Stimulated activated naive CD8-positive, alpha-beta T cell treated with anti-CD3 and anti-CD28 coated beads, Interleukin-15, Interleukin-2, amounts not matched to agents 100 ng/mL and 50 ng/mL, for 24 hours (primary cell): ENCODE measurements at regions not wholly inside any gene's neighbourhood (a gene's known extent, or its start where the extent isn't known, plus 50 kb on each side); places are given as distances from the start of the nearest gene placed in this dataset.
"Not testable (repeated sequence)": the region's sequence is repeated elsewhere in the genome, so short reads cannot be mapped to it uniquely, and the experiment has no call there.

Experiments used
- H3K27ac Mint-ChIP-seq: one replicate; pipeline ENCODE4 v1.8.0; 2021; ENCODE audit warnings: mild to moderate bottlenecking, mixed read lengths
- H3K27me3 Mint-ChIP-seq: one replicate; pipeline ENCODE4 v1.8.0; 2021; ENCODE audit warnings: mixed read lengths
- H3K36me3 Mint-ChIP-seq: one replicate; pipeline ENCODE4 v1.8.0; 2021; ENCODE audit warnings: low read depth, mixed read lengths
- H3K4me1 Mint-ChIP-seq: one replicate; pipeline ENCODE4 v1.8.0; 2021; ENCODE audit warnings: low read depth, mixed read lengths
- H3K4me3 Mint-ChIP-seq: one replicate; pipeline ENCODE4 v1.8.0; 2021; ENCODE audit warnings: mild to moderate bottlenecking, mixed read lengths
- H3K9me3 Mint-ChIP-seq: one replicate; pipeline ENCODE4 v1.8.0; 2021; ENCODE audit warnings: mixed read lengths

- not testable (repeated sequence) for H3K9me3 Mint-ChIP-seq, H3K4me1 Mint-ChIP-seq, H3K27ac Mint-ChIP-seq, H3K4me3 Mint-ChIP-seq, H3K27me3 Mint-ChIP-seq, H3K36me3 Mint-ChIP-seq
These were observed 287.0 kb downstream of the KIF20B start for GRCh38 chr10:89988361-89988760.

GRCh38 chr10:89992575-89992974 is 291.2 kb downstream of the KIF20B start:
- Mint-ChIP-seq H3K27me3 (no peaks in the 10 kb centered on the region), H3K4me1 (no peaks in the 10 kb centered on the region), H3K9me3 (peaks cover 9% of the 10 kb centered on the region), H3K36me3 (no peaks in the 10 kb centered on the region), H3K4me3 (no peak overlapping the region), H3K27ac (no peak overlapping the region)

- H3K27ac Mint-ChIP-seq = no peak overlapping the region
- no peak overlapping the region for H3K4me3 Mint-ChIP-seq
- peaks cover 16% of the 10 kb centered on the region for H3K27me3 Mint-ChIP-seq
- H3K36me3 Mint-ChIP-seq = no peaks in the 10 kb centered on the region
- H3K9me3 Mint-ChIP-seq = peaks cover 7% of the 10 kb centered on the region
- no peaks in the 10 kb centered on the region for H3K4me1 Mint-ChIP-seq
These were observed 305.8 kb downstream of the KIF20B start for GRCh38 chr10:90007226-90007625.

- H3K4me3 Mint-ChIP-seq, H3K9me3 Mint-ChIP-seq, H3K36me3 Mint-ChIP-seq: not testable (repeated sequence)
These were observed 309.9 kb downstream of the KIF20B start for GRCh38 chr10:90011281-90011680.

GRCh38 chr10:90018819-90019218 is 317.4 kb downstream of the KIF20B start:
- Mint-ChIP-seq H3K4me1 (no peaks in the 10 kb centered on the region), H3K36me3 (no peaks in the 10 kb centered on the region), H3K9me3 (no peaks in the 10 kb centered on the region), H3K27ac (no peak overlapping the region), H3K4me3 (no peak overlapping the region), H3K27me3 (no peaks in the 10 kb centered on the region)

More at GRCh38 chr10:90011281-90011680, 309.9 kb downstream of the KIF20B start:
- not testable (repeated sequence) for H3K27ac Mint-ChIP-seq, H3K4me1 Mint-ChIP-seq, H3K27me3 Mint-ChIP-seq

- no peak overlapping the region for H3K27ac Mint-ChIP-seq
- no peaks in the 10 kb centered on the region for H3K9me3 Mint-ChIP-seq
- H3K27me3 Mint-ChIP-seq = no peaks in the 10 kb centered on the region
- no peaks in the 10 kb centered on the region for H3K4me1 Mint-ChIP-seq
- no peak overlapping the region for H3K4me3 Mint-ChIP-seq
- no peaks in the 10 kb centered on the region for H3K36me3 Mint-ChIP-seq
These were observed 319.1 kb downstream of the KIF20B start for GRCh38 chr10:90020506-90020905.

- Mint-ChIP-seq H3K4me1 (no peaks in the 10 kb centered on the region), H3K27me3 (no peaks in the 10 kb centered on the region), H3K9me3 (no peaks in the 10 kb centered on the region), H3K36me3 (no peaks in the 10 kb centered on the region), H3K27ac (no peak overlapping the region), H3K4me3 (no peak overlapping the region)
These were observed 322.6 kb downstream of the KIF20B start for GRCh38 chr10:90023950-90024349.

- no peak overlapping the region for H3K27ac Mint-ChIP-seq
- no peaks in the 10 kb centered on the region for H3K36me3 Mint-ChIP-seq
- H3K4me3 Mint-ChIP-seq = no peak overlapping the region
- peaks cover 5% of the 10 kb centered on the region for H3K9me3 Mint-ChIP-seq
- no peaks in the 10 kb centered on the region for H3K4me1 Mint-ChIP-seq
- no peaks in the 10 kb centered on the region for H3K27me3 Mint-ChIP-seq
These were observed 326.9 kb downstream of the KIF20B start for GRCh38 chr10:90028312-90028711.

GRCh38 chr10:90031776-90032175 is 330.4 kb downstream of the KIF20B start:
- Mint-ChIP-seq H3K27ac (no peak overlapping the region), H3K4me1 (no peaks in the 10 kb centered on the region), H3K36me3 (no peaks in the 10 kb centered on the region), H3K9me3 (peaks cover 5% of the 10 kb centered on the region), H3K27me3 (no peaks in the 10 kb centered on the region), H3K4me3 (no peak overlapping the region)

GRCh38 chr10:90032519-90032918 is 331.1 kb downstream of the KIF20B start:
- Mint-ChIP-seq H3K4me1 (no peaks in the 10 kb centered on the region), H3K4me3 (no peak overlapping the region), H3K27ac (no peak overlapping the region), H3K9me3 (peaks cover 5% of the 10 kb centered on the region), H3K36me3 (no peaks in the 10 kb centered on the region), H3K27me3 (no peaks in the 10 kb centered on the region)

- not testable (repeated sequence) for H3K9me3 Mint-ChIP-seq, H3K4me1 Mint-ChIP-seq, H3K4me3 Mint-ChIP-seq, H3K36me3 Mint-ChIP-seq, H3K27me3 Mint-ChIP-seq, H3K27ac Mint-ChIP-seq
These were observed 333.5 kb downstream of the KIF20B start for GRCh38 chr10:90034862-90035261.

GRCh38 chr10:90041585-90041984 is 340.2 kb downstream of the KIF20B start:
- H3K4me3 Mint-ChIP-seq = no peak overlapping the region
- no peaks in the 10 kb centered on the region for H3K36me3 Mint-ChIP-seq

GRCh38 chr10:90042075-90042474 is 340.7 kb downstream of the KIF20B start:
- H3K27me3 Mint-ChIP-seq = no peaks in the 10 kb centered on the region
- no peak overlapping the region for H3K4me3 Mint-ChIP-seq
- no peaks in the 10 kb centered on the region for H3K36me3 Mint-ChIP-seq
- H3K27ac Mint-ChIP-seq = no peak overlapping the region
- no peaks in the 10 kb centered on the region for H3K9me3 Mint-ChIP-seq
- H3K4me1 Mint-ChIP-seq = peaks cover 2% of the 10 kb centered on the region

More at GRCh38 chr10:90041585-90041984, 340.2 kb downstream of the KIF20B start:
- Mint-ChIP-seq H3K27ac (no peak overlapping the region), H3K9me3 (no peaks in the 10 kb centered on the region), H3K4me1 (no peaks in the 10 kb centered on the region), H3K27me3 (no peaks in the 10 kb centered on the region)

GRCh38 chr10:90047243-90047729 is 345.9 kb downstream of the KIF20B start:
- Mint-ChIP-seq H3K4me1 (peaks cover 11% of the 10 kb centered on the region), H3K27ac (peak overlapping the region; percentile 10), H3K4me3 (no peak overlapping the region)

GRCh38 chr10:90051053-90051452 is 349.7 kb downstream of the KIF20B start:
- Mint-ChIP-seq H3K4me3 (no peak overlapping the region), H3K4me1 (peaks cover 11% of the 10 kb centered on the region), H3K9me3 (peaks cover 3% of the 10 kb centered on the region), H3K27ac (no peak overlapping the region), H3K27me3 (peaks cover 4% of the 10 kb centered on the region), H3K36me3 (no peaks in the 10 kb centered on the region)

More at GRCh38 chr10:90047243-90047729, 345.9 kb downstream of the KIF20B start:
- no peaks in the 10 kb centered on the region for H3K36me3 Mint-ChIP-seq
- no peaks in the 10 kb centered on the region for H3K27me3 Mint-ChIP-seq
- H3K9me3 Mint-ChIP-seq = peaks cover 3% of the 10 kb centered on the region

- H3K27me3 Mint-ChIP-seq = peaks cover 4% of the 10 kb centered on the region
- H3K4me3 Mint-ChIP-seq = no peak overlapping the region
- peaks cover 11% of the 10 kb centered on the region for H3K4me1 Mint-ChIP-seq
- no peaks in the 10 kb centered on the region for H3K36me3 Mint-ChIP-seq
- H3K9me3 Mint-ChIP-seq = peaks cover 3% of the 10 kb centered on the region
- no peak overlapping the region for H3K27ac Mint-ChIP-seq
These were observed 350.1 kb downstream of the KIF20B start for GRCh38 chr10:90051474-90051873.
